IMR-90 (cell line): ENCODE measurements at regions not wholly inside any gene's neighbourhood (a gene's known extent, or its start where the extent isn't known, plus 50 kb on each side); places are given as distances from the start of the nearest gene placed in this dataset.

ENCODE experiments used
- ATAC-seq: fragments of 200-7000 bp; cut with Tn5 transposase; 2 replicates; pipeline ENCODE4 v1.9.1; 2020; ENCODE audit warnings: low read depth, mild to moderate bottlenecking, moderate library complexity
- BruUV-seq: library from RNA; stranded (reverse); fragments of 400-500 nt; replicated peaks from 2 replicates; lab custom pipeline; 2021; lab: Mats Ljungman, UMichigan
- CTCF ChIA-PET: fragments of 300-600 bp; formaldehyde crosslinking; extraction: SDS; loops from one replicate; lab custom pipeline; 2021; ENCODE audit warnings: antibody characterized with exemption; lab: Yijun Ruan, JAX
- POLR2A ChIA-PET: fragments of 300-600 bp; sonication (Branson Sonifier 250); formaldehyde crosslinking; loops from one replicate; lab custom pipeline; 2022; ENCODE audit warnings: antibody characterized with exemption; ENCODE audit not compliant: unreplicated experiment; lab: Charles Lee
- DNase-seq: peaks from one replicate; pipeline ENCODE4 v3.0.0; 2013
- H2AFZ ChIP-seq: replicated peaks from 2 replicates; pipeline ENCODE3; 2013; ENCODE audit warnings: low read length, mild to moderate bottlenecking; ENCODE audit not compliant: poor library complexity
- H2AK5ac ChIP-seq: 2 replicates; pipeline ENCODE4 v1.6.1; 2013; ENCODE audit warnings: low read depth, low read length, inconsistent platforms
- H2AK9ac ChIP-seq: replicated peaks from 2 replicates; pipeline ENCODE3; 2013; ENCODE audit warnings: mild to moderate bottlenecking, low read depth, low read length, moderate library complexity; ENCODE audit not compliant: poor library complexity
- H2BK120ac ChIP-seq: 2 replicates; pipeline ENCODE4 v1.6.1; 2013; ENCODE audit warnings: low read depth, low read length, inconsistent platforms
- H2BK15ac ChIP-seq: 3 replicates; pipeline ENCODE4 v1.6.1; 2013; ENCODE audit warnings: low read depth, low read length, inconsistent platforms
- H2BK20ac ChIP-seq: 2 replicates; pipeline ENCODE4 v1.6.1; 2013; ENCODE audit warnings: low read depth, mild to moderate bottlenecking, inconsistent platforms, low read length, moderate library complexity
- H2BK5ac ChIP-seq: 2 replicates; pipeline ENCODE4 v1.6.1; 2013; ENCODE audit warnings: mild to moderate bottlenecking, low read depth, low read length, inconsistent platforms; ENCODE audit not compliant: poor library complexity, severe bottlenecking
- H3K14ac ChIP-seq: replicated peaks from 2 replicates; pipeline ENCODE4 v1.6.1; 2013; ENCODE audit warnings: low read depth, low read length, inconsistent platforms
- H3K18ac ChIP-seq: 2 replicates; pipeline ENCODE4 v1.6.1; 2013; ENCODE audit warnings: low read depth, low read length, control low read depth
- H3K23ac ChIP-seq: 2 replicates; pipeline ENCODE4 v1.6.1; 2013; ENCODE audit warnings: low read depth, low read length, inconsistent platforms
- H3K27ac ChIP-seq: 2 replicates; pipeline ENCODE4 v1.5.1; 2013; ENCODE audit warnings: mild to moderate bottlenecking, control low read depth, low read length; ENCODE audit not compliant: insufficient read depth
- H3K27me3 ChIP-seq: 2 replicates; pipeline ENCODE4 v1.6.1; 2013; ENCODE audit warnings: low read length; ENCODE audit not compliant: control insufficient read depth, insufficient read depth
- H3K36me3 ChIP-seq: 2 replicates; pipeline ENCODE4 v1.6.1; 2013; ENCODE audit warnings: low read length, mixed read lengths; ENCODE audit not compliant: control insufficient read depth, insufficient read depth
- H3K4ac ChIP-seq: 2 replicates; pipeline ENCODE4 v1.6.1; 2013; ENCODE audit warnings: low read depth, low read length, inconsistent platforms
- H3K4me1 ChIP-seq: 2 replicates; pipeline ENCODE4 v1.6.1; 2013; ENCODE audit warnings: low read length, mixed read lengths; ENCODE audit not compliant: control insufficient read depth, insufficient read depth
- H3K4me2 ChIP-seq: 2 replicates; pipeline ENCODE4 v1.6.1; 2013; ENCODE audit warnings: low read depth, mild to moderate bottlenecking, control low read depth, low read length, moderate library complexity
- H3K4me3 ChIP-seq: 2 replicates; pipeline ENCODE4 v1.5.1; 2013; ENCODE audit warnings: low read depth, mild to moderate bottlenecking, control low read depth, low read length, moderate library complexity; ENCODE audit not compliant: insufficient read depth
- H3K56ac ChIP-seq: 2 replicates; pipeline ENCODE4 v1.6.1; 2013; ENCODE audit warnings: low read length, inconsistent platforms; ENCODE audit not compliant: insufficient read depth; ENCODE audit errors: extremely low read depth
- H3K79me1 ChIP-seq, 2 experiments: 2 replicates each; pipeline ENCODE4 v1.6.1; 2013; ENCODE audit warnings: low read length in 2 of 2, inconsistent platforms in 1 of 2, low read depth in 1 of 2
- H3K9ac ChIP-seq: 2 replicates; pipeline ENCODE4 v1.6.1; 2013; ENCODE audit warnings: low read depth, low read length, control low read depth
- H3K9me1 ChIP-seq: 2 replicates; pipeline ENCODE4 v1.6.1; 2013; ENCODE audit warnings: low read length, inconsistent platforms; ENCODE audit not compliant: insufficient read depth
- H3K9me3 ChIP-seq: 2 replicates; pipeline ENCODE4 v1.6.1; 2013; ENCODE audit warnings: low read length; ENCODE audit not compliant: control insufficient read depth, insufficient read depth
- H4K20me1 ChIP-seq: 2 replicates; pipeline ENCODE4 v1.6.1; 2013; ENCODE audit warnings: low read length, inconsistent platforms; ENCODE audit not compliant: insufficient read depth
- H4K5ac ChIP-seq: 2 replicates; pipeline ENCODE4 v1.6.1; 2013; ENCODE audit warnings: mild to moderate bottlenecking, low read depth, low read length, control low read depth
- H4K8ac ChIP-seq, 2 experiments: 2 replicates each; pipeline ENCODE4 v1.6.1; 2013; ENCODE audit warnings: low read depth in 2 of 2, low read length in 2 of 2, control low read depth in 1 of 2, inconsistent platforms in 1 of 2
- H4K91ac ChIP-seq: 2 replicates; pipeline ENCODE4 v1.6.1; 2013; ENCODE audit warnings: low read depth, low read length, inconsistent platforms; ENCODE audit not compliant: insufficient read depth
- BHLHE40 ChIP-seq: fragments of 150-350 bp; IDR thresholded peaks from 2 replicates; pipeline ENCODE4 v1.6.1; 2016; ENCODE audit warnings: mild to moderate bottlenecking, low read depth, low read length
- CEBPB ChIP-seq: IDR thresholded peaks from 2 replicates; pipeline ENCODE4 v1.6.1; 2012; ENCODE audit warnings: low read depth, low read length, improper control_type of control experiment
- CHD1 ChIP-seq: IDR thresholded peaks from 2 replicates; pipeline ENCODE4 v1.6.1; 2012; ENCODE audit warnings: low read depth, low read length, improper control_type of control experiment
- CTCF ChIP-seq: conservative IDR thresholded peaks from 2 replicates; pipeline ENCODE4 v1.5.1; 2012; ENCODE audit warnings: mild to moderate bottlenecking, low read depth, low read length, improper control_type of control experiment
- FOS ChIP-seq: fragments of 150-350 bp; IDR thresholded peaks from 2 replicates; pipeline ENCODE4 v1.6.1; 2016; ENCODE audit warnings: low read depth, low read length
- MAFK ChIP-seq: IDR thresholded peaks from 2 replicates; pipeline ENCODE4 v1.6.1; 2012; ENCODE audit warnings: low read depth, low read length, improper control_type of control experiment
- MAZ ChIP-seq: IDR thresholded peaks from 2 replicates; pipeline ENCODE4 v1.6.1; 2012; ENCODE audit warnings: low read depth, mild to moderate bottlenecking, low read length, improper control_type of control experiment, moderate library complexity, borderline replicate concordance
- MXI1 ChIP-seq: IDR thresholded peaks from 2 replicates; pipeline ENCODE4 v1.6.1; 2012; ENCODE audit warnings: low read depth, mild to moderate bottlenecking, low read length, moderate library complexity, borderline replicate concordance
- NFE2L2 ChIP-seq: fragments of 150-350 bp; IDR thresholded peaks from 2 replicates; pipeline ENCODE4 v1.6.1; 2016; ENCODE audit warnings: low read depth, mild to moderate bottlenecking, low read length
- POLR2A ChIP-seq: IDR thresholded peaks from 2 replicates; pipeline ENCODE4 v1.6.1; 2012; ENCODE audit warnings: mild to moderate bottlenecking, low read depth, low read length
- RAD21 ChIP-seq: IDR thresholded peaks from 2 replicates; pipeline ENCODE4 v1.6.1; 2012; ENCODE audit warnings: low read length, improper control_type of control experiment
- RCOR1 ChIP-seq: IDR thresholded peaks from 2 replicates; pipeline ENCODE4 v1.6.1; 2012; ENCODE audit warnings: mild to moderate bottlenecking, low read length, improper control_type of control experiment; ENCODE audit not compliant: insufficient replicate concordance
- RFX5 ChIP-seq: IDR thresholded peaks from 2 replicates; pipeline ENCODE4 v1.8.0; 2012; ENCODE audit warnings: low read depth, mild to moderate bottlenecking, low read length, moderate library complexity
- SMC3 ChIP-seq: fragments of 150-350 bp; IDR thresholded peaks from 2 replicates; pipeline ENCODE4 v1.6.1; 2016; ENCODE audit warnings: low read depth, mild to moderate bottlenecking, antibody characterized with exemption, low read length, moderate library complexity
- USF2 ChIP-seq: fragments of 150-350 bp; IDR thresholded peaks from 2 replicates; pipeline ENCODE4 v1.6.1; 2017; ENCODE audit warnings: mild to moderate bottlenecking, antibody characterized with exemption, low read length, low read depth
- WGBS, 2 experiments: methylation state at CpG; one replicate each; pipeline versions ENCODE4 v1.1.5 to v1.1.7; 2013; ENCODE audit warnings: missing lambda C conversion rate in 2 of 2; ENCODE audit not compliant: insufficient read length in 1 of 2; ENCODE audit errors: extremely low coverage in 2 of 2; 5-methylcytosine and 5-hydroxymethylcytosine counted together
- dilution Hi-C: fragments of 300-500 bp; cut with HindIII; formaldehyde crosslinking; loops from one replicate; pipeline ENCODE4 v1.14.3; 2018; ENCODE audit warnings: low sequenced_read_pairs; ENCODE audit not compliant: unreplicated experiment
- in situ Hi-C: fragments of 300-500 bp; cut with MboI; formaldehyde crosslinking; loops from 3 replicates; pipeline ENCODE4 v1.14.3; 2019; ENCODE audit warnings: low sequenced_read_pairs, inconsistent platforms, mixed read lengths
- intact Hi-C: fragments of 100-400 bp; cut with micrococcal nuclease; formaldehyde crosslinking; loops from 2 replicates; pipeline ENCODE4 v1.10.0; 2022
- TF ChIP-seq, protein P1 (sequence below): fragments of 150-350 bp; IDR thresholded peaks from 2 replicates; pipeline ENCODE4 v1.6.1; 2016; ENCODE audit warnings: low read depth, mild to moderate bottlenecking, low read length, moderate library complexity, borderline replicate concordance

GRCh38 chr4:59238212-59238611 is 1961.9 kb upstream of the ADGRL3 start:
- H3K9me3 ChIP-seq, result peaks cover 16% of the 10 kb centered on the region
- no peaks in the 10 kb centered on the region for H3K4me1 ChIP-seq
- no peak overlapping the region for H3K4me3 ChIP-seq
- H2BK5ac ChIP-seq, result no peak overlapping the region
- H3K4ac ChIP-seq, result no peak overlapping the region
- no TSS peak for BruUV-seq
- POLR2A ChIA-PET, result no interaction called here
- WGBS, 2 experiments, result no CpG with 5 or more reads among the region's 3 CpGs
- intact Hi-C loops (no loop called here), dilution Hi-C loops (no loop called here), in situ Hi-C loops (no loop called here)
- DNase-seq (no peak), ATAC-seq (no peak)
- no peak overlapping the region for H2BK15ac ChIP-seq
- no peaks in the 10 kb centered on the region for H3K27me3 ChIP-seq
- no peak overlapping the region for H2AK5ac ChIP-seq
- H4K20me1 ChIP-seq, result no peaks in the 10 kb centered on the region
- H2AFZ ChIP-seq, result no peak overlapping the region
- H3K27ac ChIP-seq, result no peak overlapping the region
- H2BK120ac ChIP-seq, result no peak overlapping the region
- no peak overlapping the region for H4K5ac ChIP-seq
- no peak for TF ChIP-seq RFX5
- no peak for TF ChIP-seq CHD1
- no peak for TF ChIP-seq MAFK
- no peak for TF ChIP-seq SMC3
- TF ChIP-seq BHLHE40, result no peak
- no peak for TF ChIP-seq FOS
- TF ChIP-seq CTCF, result no peak
- TF ChIP-seq, protein P1, sequence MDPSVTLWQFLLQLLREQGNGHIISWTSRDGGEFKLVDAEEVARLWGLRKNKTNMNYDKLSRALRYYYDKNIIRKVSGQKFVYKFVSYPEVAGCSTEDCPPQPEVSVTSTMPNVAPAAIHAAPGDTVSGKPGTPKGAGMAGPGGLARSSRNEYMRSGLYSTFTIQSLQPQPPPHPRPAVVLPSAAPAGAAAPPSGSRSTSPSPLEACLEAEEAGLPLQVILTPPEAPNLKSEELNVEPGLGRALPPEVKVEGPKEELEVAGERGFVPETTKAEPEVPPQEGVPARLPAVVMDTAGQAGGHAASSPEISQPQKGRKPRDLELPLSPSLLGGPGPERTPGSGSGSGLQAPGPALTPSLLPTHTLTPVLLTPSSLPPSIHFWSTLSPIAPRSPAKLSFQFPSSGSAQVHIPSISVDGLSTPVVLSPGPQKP, result no peak
- no peak for TF ChIP-seq RCOR1
- TF ChIP-seq POLR2A, result no peak
- no peak for TF ChIP-seq MAZ
- no peak for TF ChIP-seq USF2
- TF ChIP-seq NFE2L2, result no peak
- TF ChIP-seq CEBPB, result no peak
- TF ChIP-seq RAD21, result no peak
- TF ChIP-seq MXI1, result no peak
- H3K56ac ChIP-seq, result no peak overlapping the region
- no peak overlapping the region for H3K9ac ChIP-seq
- no peaks in the 10 kb centered on the region for H3K9me1 ChIP-seq
- H3K36me3 ChIP-seq, result no peaks in the 10 kb centered on the region
- H3K4me2 ChIP-seq, result no peak overlapping the region
- CTCF ChIA-PET, result no interaction called here
- H3K14ac ChIP-seq, result no peak overlapping the region
- no peak overlapping the region for H2AK9ac ChIP-seq
- H2BK20ac ChIP-seq, result no peak overlapping the region
- no peak overlapping the region for H4K91ac ChIP-seq
- H3K18ac ChIP-seq, result no peak overlapping the region
- H3K79me1 ChIP-seq, result no peaks in the 10 kb centered on the region
- no peak overlapping the region for H4K8ac ChIP-seq
- H3K23ac ChIP-seq, result no peak overlapping the region
